HCT116 (cell line): ENCODE measurements at regions not wholly inside any gene's neighbourhood (a gene's known extent, or its start where the extent isn't known, plus 50 kb on each side); places are given as distances from the start of the nearest gene placed in this dataset.

Source experiments
- CTCF ChIP-seq, 3 experiments: fragments of 200-600 bp in 1 of 3; sonication (generic) in 1 of 3; IDR thresholded peaks in 2 of 3; conservative IDR thresholded peaks in 1 of 3; 2 replicates each; pipeline ENCODE4 v1.5.1; 2012 to 2017; ENCODE audit warnings: low read depth in 2 of 3, low read length in 2 of 3, antibody characterized with exemption in 1 of 3, borderline replicate concordance in 1 of 3, control low read depth in 1 of 3, mild to moderate bottlenecking in 1 of 3, mixed read lengths in 1 of 3, mixed run types in 1 of 3, moderate library complexity in 1 of 3; ENCODE audit not compliant: insufficient read depth in 1 of 3
- EZH2 ChIP-seq: fragments of 200-600 bp; sonication (generic); IDR thresholded peaks from 2 replicates; pipeline ENCODE4 v1.6.1; 2017; ENCODE audit warnings: antibody characterized with exemption, mixed run types
- EZH2phosphoT487 ChIP-seq: fragments of 200-600 bp; IDR thresholded peaks from 2 replicates; pipeline ENCODE4 v1.6.1; 2018; ENCODE audit warnings: antibody characterized with exemption, borderline replicate concordance
- POLR2A ChIP-seq: IDR thresholded peaks from 2 replicates; pipeline ENCODE4 v1.7.0; 2011; ENCODE audit warnings: borderline replicate concordance; ENCODE audit not compliant: insufficient read depth, insufficient read length; ENCODE audit errors: extremely low read depth
- POLR2AphosphoS5 ChIP-seq: IDR thresholded peaks from 2 replicates; pipeline ENCODE4 v1.6.1; 2011; ENCODE audit warnings: mild to moderate bottlenecking, low read depth, low read length, moderate library complexity
- RAD21 ChIP-seq: IDR thresholded peaks from 2 replicates; pipeline ENCODE4 v1.6.1; 2012; ENCODE audit warnings: low read depth, mild to moderate bottlenecking
- SP1 ChIP-seq: IDR thresholded peaks from 2 replicates; pipeline ENCODE4 v1.6.1; 2012; ENCODE audit warnings: low read depth
- ZFX ChIP-seq: fragments of 450-650 bp; IDR thresholded peaks from 2 replicates; pipeline ENCODE4 v1.6.1; 2017

- no peak for TF ChIP-seq POLR2A
- no peak for TF ChIP-seq CTCF (IDR thresholded peaks at IDR 0.05 in 2 of 3, conservative IDR thresholded peaks at IDR 0.05 in 1 of 3; ENCODE audit: borderline replicate concordance in 1 of 3, insufficient read depth in 1 of 3, low read depth in 2 of 3, low read length in 2 of 3)
- no peak for TF ChIP-seq SP1
- no peak for TF ChIP-seq ZFX
- no peak for TF ChIP-seq RAD21
- TF ChIP-seq EZH2phosphoT487, result no peak
- TF ChIP-seq POLR2AphosphoS5, result no peak
- TF ChIP-seq EZH2, result no peak
Measured at GRCh38 chr5:143574236-143574635, 170.8 kb upstream of the NR3C1 start.
